ENCODE measurements at regions not wholly inside any gene's neighbourhood (a gene's known extent, or its start where the extent isn't known, plus 50 kb on each side); places are given as distances from the start of the nearest gene placed in this dataset.

DNA sequence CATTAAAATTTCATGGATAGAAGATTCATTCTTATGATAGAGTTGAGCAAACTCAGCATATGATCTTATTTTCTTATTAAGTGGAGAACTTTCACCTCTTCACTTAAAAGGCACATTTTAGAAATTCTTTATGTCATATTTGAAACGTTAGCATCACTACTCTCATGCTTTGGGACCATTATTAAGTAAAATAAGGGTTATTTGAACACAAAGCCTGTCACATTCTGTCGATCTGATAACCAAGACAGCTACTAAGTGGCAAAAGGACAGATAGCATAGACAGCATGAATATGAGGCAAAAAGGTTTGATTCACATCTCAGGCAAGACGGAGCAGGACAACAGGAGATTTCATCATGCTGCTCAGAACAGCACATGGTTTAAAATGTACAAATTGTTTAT lies 247.6 kb upstream of the ANO3 start:
- TF ChIP-seq POLR2AphosphoS5 (IDR thresholded peaks at IDR 0.05) (no peak), CTCF (IDR thresholded peaks at IDR 0.05) (no peak)

All from upper lobe of left lung (tissue), 4 donors.